Hippocampal formation (tissue), 2 donors: ENCODE measurements at regions not wholly inside any gene's neighbourhood (a gene's known extent, or its start where the extent isn't known, plus 50 kb on each side); places are given as distances from the start of the nearest gene placed in this dataset.
"Not testable (repeated sequence)": the region's sequence is repeated elsewhere in the genome, so short reads cannot be mapped to it uniquely, and the experiment has no call there.

Source experiments
- DNase-seq, 2 donors: peaks; one replicate each; lab custom pipeline; 2025; lab: John Stamatoyannopoulos, UW

GRCh38 chr20:30811885-30812671 lies 445.4 kb upstream of the DEFB115 start:
- DNase-seq: peak; percentile 18 to 26

- DNase-seq: no peak
These were observed 444.6 kb upstream of the DEFB115 start for GRCh38 chr20:30812739-30813411.

- not testable (repeated sequence) for DNase-seq
These were observed 443.8 kb upstream of the DEFB115 start for GRCh38 chr20:30813412-30814311.

GRCh38 chr20:30814312-30814639 lies 443.2 kb upstream of the DEFB115 start:
- not testable (repeated sequence) for DNase-seq

GRCh38 chr20:30815027-30815576 lies 442.4 kb upstream of the DEFB115 start:
- not testable (repeated sequence) for DNase-seq

GRCh38 chr20:30815577-30816181 lies 441.8 kb upstream of the DEFB115 start:
- DNase-seq: no peak

- DNase-seq: no peak
These were observed 441.2 kb upstream of the DEFB115 start for GRCh38 chr20:30816182-30816645.

- DNase-seq: not testable (repeated sequence)
These were observed 435.8 kb upstream of the DEFB115 start for GRCh38 chr20:30821615-30822014.

- not testable (repeated sequence) for DNase-seq
These were observed 432.8 kb upstream of the DEFB115 start for GRCh38 chr20:30824666-30825065.

GRCh38 chr20:30845923-30846322 lies 411.5 kb upstream of the DEFB115 start:
- DNase-seq: not testable (repeated sequence)

GRCh38 chr20:30868271-30868670 lies 389.2 kb upstream of the DEFB115 start:
- not testable (repeated sequence) for DNase-seq

- DNase-seq: not testable (repeated sequence)
These were observed 386.3 kb upstream of the DEFB115 start for GRCh38 chr20:30871127-30871526.

GRCh38 chr20:30872252-30872651 lies 385.2 kb upstream of the DEFB115 start:
- not testable (repeated sequence) for DNase-seq

- not testable (repeated sequence) for DNase-seq
These were observed 381.6 kb upstream of the DEFB115 start for GRCh38 chr20:30875868-30876267.

GRCh38 chr20:30891400-30891799 lies 366.1 kb upstream of the DEFB115 start:
- DNase-seq: not testable (repeated sequence)

- DNase-seq: no peak
These were observed 364.7 kb upstream of the DEFB115 start for GRCh38 chr20:30892541-30893345.

GRCh38 chr20:30893346-30894314 lies 363.8 kb upstream of the DEFB115 start:
- not testable (repeated sequence) for DNase-seq

- not testable (repeated sequence) for DNase-seq
These were observed 362.6 kb upstream of the DEFB115 start for GRCh38 chr20:30894707-30895353.

- DNase-seq: not testable (repeated sequence)
These were observed 362.1 kb upstream of the DEFB115 start for GRCh38 chr20:30895354-30895711.
